HepG2 (cell line): ENCODE measurements at regions not wholly inside any gene's neighbourhood (a gene's known extent, or its start where the extent isn't known, plus 50 kb on each side); places are given as distances from the start of the nearest gene placed in this dataset.

Experiments
- ATAC-seq: fragments of 200-7000 bp; cut with Tn5 transposase; 3 replicates; pipeline ENCODE4 v1.9.1; 2020; ENCODE audit warnings: mild to moderate bottlenecking, moderate library complexity
- BruUV-seq: library from RNA; stranded (reverse); fragments of 400-500 nt; replicated peaks from 2 replicates; lab custom pipeline; 2021; lab: Mats Ljungman, UMichigan
- CTCF ChIA-PET: fragments of 300-600 bp; formaldehyde crosslinking; extraction: SDS; loops from one replicate; lab custom pipeline; 2021; ENCODE audit warnings: low total read pairs, inconsistent platforms, low intra/inter-chr PET ratio; lab: Yijun Ruan, JAX
- POLR2A ChIA-PET: fragments of 350-600 bp; sonication (Branson Sonifier 250); formaldehyde crosslinking; loops from one replicate; lab custom pipeline; 2020; ENCODE audit warnings: antibody characterized with exemption, inconsistent platforms; lab: Yijun Ruan, JAX
- DNase-seq: peaks from one replicate; pipeline ENCODE4 v3.0.0-alpha.2; 2015; ENCODE audit warnings: low spot score
- FAIRE-seq: peaks from 3 replicates; lab custom pipeline; 2011; peaks lifted over from hg19 to GRCh38; lab: Jason Lieb, UNC
- H2AFZ ChIP-seq: one replicate; pipeline ENCODE4 v1.6.1; 2011; ENCODE audit warnings: low read length, inconsistent platforms
- H3K27ac ChIP-seq: fragments of 300-600 bp; 3 replicates; pipeline ENCODE4 v1.8.0; 2011; ENCODE audit warnings: mixed run types, mild to moderate bottlenecking, mixed read lengths, low read length, inconsistent platforms; ENCODE audit not compliant: insufficient read depth; ENCODE audit errors: extremely low read length
- H3K27me3 ChIP-seq, 2 experiments: fragments of 200-600 bp in 1 of 2; 2 replicates in 1 of 2; 3 replicates in 1 of 2; pipeline versions ENCODE4 v1.6.0 to v1.8.0; 2011; ENCODE audit warnings: low read length in 2 of 2, mild to moderate bottlenecking in 2 of 2, moderate library complexity in 2 of 2, inconsistent platforms in 1 of 2; ENCODE audit not compliant: insufficient read depth in 2 of 2, control insufficient read depth in 1 of 2
- H3K36me3 ChIP-seq, 2 experiments: fragments of 200-600 bp in 1 of 2; replicated peaks in 1 of 2; 2 replicates in 1 of 2; 3 replicates in 1 of 2; pipeline versions ENCODE4 v1.5.1 to v1.8.0; 2011; ENCODE audit warnings: low read length in 2 of 2, inconsistent platforms in 1 of 2; ENCODE audit not compliant: insufficient read depth in 2 of 2, control insufficient read depth in 1 of 2
- H3K4me1 ChIP-seq: 2 replicates; pipeline ENCODE4 v1.5.1; 2012; ENCODE audit warnings: low read length, inconsistent platforms; ENCODE audit not compliant: insufficient read depth
- H3K4me2 ChIP-seq: 2 replicates; pipeline ENCODE4 v1.6.0; 2011; ENCODE audit warnings: low read depth, low read length, inconsistent platforms
- H3K4me3 ChIP-seq, 3 experiments: fragments of 200-600 bp in 1 of 3; sonication (generic), shearing (Covaris generic) in 1 of 3; replicated peaks in 1 of 3; 2 replicates each; pipeline ENCODE4 v1.5.1; 2011 to 2016; ENCODE audit warnings: low read length in 3 of 3, inconsistent platforms in 2 of 3, low read depth in 2 of 3, mild to moderate bottlenecking in 2 of 3, control low read depth in 1 of 3, mixed read lengths in 1 of 3; ENCODE audit not compliant: insufficient read depth in 1 of 3
- H3K79me2 ChIP-seq: one replicate; pipeline ENCODE4 v1.6.1; 2011; ENCODE audit warnings: low read length, inconsistent platforms; ENCODE audit not compliant: insufficient read depth
- H3K9ac ChIP-seq: 2 replicates; pipeline ENCODE4 v1.6.0; 2011; ENCODE audit warnings: mild to moderate bottlenecking, low read depth, low read length, inconsistent platforms; ENCODE audit not compliant: insufficient read depth
- H3K9me3 ChIP-seq: 2 replicates; pipeline ENCODE4 v1.5.1; 2012; ENCODE audit warnings: mild to moderate bottlenecking, low read length
- H4K20me1 ChIP-seq: 2 replicates; pipeline ENCODE4 v1.6.0; 2011; ENCODE audit warnings: inconsistent platforms, mild to moderate bottlenecking, low read length, moderate library complexity; ENCODE audit not compliant: insufficient read depth
- FOXO1 ChIP-seq: sonication (generic); formaldehyde crosslinking; IDR thresholded peaks from 2 replicates; pipeline ENCODE4 v1.4.0; 2020; ENCODE audit warnings: missing genetic modification reagents
- FOXP1 ChIP-seq, 2 experiments: fragments of 450-650 bp in 1 of 2; IDR thresholded peaks; 2 replicates each; pipeline ENCODE4 v1.6.1; 2017 to 2018; ENCODE audit warnings: antibody characterized with exemption in 1 of 2
- MEIS1 ChIP-seq: sonication (generic); formaldehyde crosslinking; IDR thresholded peaks from 2 replicates; pipeline ENCODE4 v1.9.0; 2021; ENCODE audit warnings: mild to moderate bottlenecking, missing genetic modification reagents, moderate library complexity, borderline replicate concordance
- MTA1 ChIP-seq: sonication (generic); formaldehyde crosslinking; IDR thresholded peaks from 2 replicates; pipeline ENCODE4 v1.4.0; 2020; ENCODE audit warnings: missing genetic modification reagents, mild to moderate bottlenecking, borderline replicate concordance
- NFE2 ChIP-seq: sonication (generic); formaldehyde crosslinking; IDR thresholded peaks from 2 replicates; pipeline ENCODE4 v1.4.0; 2020; ENCODE audit warnings: missing genetic modification reagents
- RFX5 ChIP-seq: IDR thresholded peaks from 2 replicates; pipeline ENCODE4 v1.6.1; 2011; ENCODE audit warnings: low read depth, low read length, improper control_type of control experiment
- XRCC5 ChIP-seq: fragments of 200-400 bp; formaldehyde crosslinking; optimal IDR thresholded peaks from 2 replicates; pipeline ENCODE3; 2017; ENCODE audit warnings: mild to moderate bottlenecking, low read length
- ZBTB7A ChIP-seq: sonication (generic); formaldehyde crosslinking; IDR thresholded peaks from 2 replicates; pipeline ENCODE4 v1.8.0; 2022; ENCODE audit warnings: mild to moderate bottlenecking, missing genetic modification reagents
- ZNF124 ChIP-seq: sonication (generic); formaldehyde crosslinking; IDR thresholded peaks from 2 replicates; pipeline ENCODE4 v1.4.0; 2020; ENCODE audit warnings: missing genetic modification reagents
- ZNF460 ChIP-seq: sonication (generic); formaldehyde crosslinking; IDR thresholded peaks from 2 replicates; pipeline ENCODE4 v1.5.1; 2020; ENCODE audit warnings: missing genetic modification reagents, mild to moderate bottlenecking, borderline replicate concordance
- ZNF547 ChIP-seq: sonication (generic); formaldehyde crosslinking; IDR thresholded peaks from 2 replicates; pipeline ENCODE4 v1.5.1; 2020; ENCODE audit warnings: mild to moderate bottlenecking, missing genetic modification reagents
- ZSCAN20 ChIP-seq: sonication (generic); formaldehyde crosslinking; IDR thresholded peaks from 2 replicates; pipeline ENCODE4 v1.4.0; 2020; ENCODE audit warnings: missing genetic modification reagents, mild to moderate bottlenecking, borderline replicate concordance
- WGBS: methylation state at CpG from one replicate; pipeline ENCODE4 v1.1.6; 2017; ENCODE audit warnings: low lambda C conversion rate; 5-methylcytosine and 5-hydroxymethylcytosine counted together
- in situ Hi-C: cut with HindIII; loops from 2 replicates; pipeline ENCODE4 v1.10.0; 2017; ENCODE audit warnings: low pct_unique_long_range_greater_than_20kb; ENCODE audit not compliant: extremely low pct_ligation_motif_present
- intact Hi-C: fragments of 100-400 bp; cut with micrococcal nuclease; formaldehyde crosslinking; loops from one replicate; pipeline ENCODE4 v1.10.0; 2022; ENCODE audit not compliant: unreplicated experiment
- TF ChIP-seq, protein P1 (sequence below): sonication (generic); formaldehyde crosslinking; IDR thresholded peaks from 2 replicates; pipeline ENCODE4 v1.4.0; 2020; ENCODE audit warnings: mild to moderate bottlenecking, missing genetic modification reagents

GRCh38 chr10:109250152-109250551 is 673.2 kb downstream of the XPNPEP1 start (continued):
- TF ChIP-seq MEIS1: no peak
- no peak for TF ChIP-seq ZNF547 (CRISPR knock-in tag)
- no peak for TF ChIP-seq ZSCAN20 (CRISPR knock-in tag)
- TF ChIP-seq, all 625 proteins: peak for 0

DNA sequence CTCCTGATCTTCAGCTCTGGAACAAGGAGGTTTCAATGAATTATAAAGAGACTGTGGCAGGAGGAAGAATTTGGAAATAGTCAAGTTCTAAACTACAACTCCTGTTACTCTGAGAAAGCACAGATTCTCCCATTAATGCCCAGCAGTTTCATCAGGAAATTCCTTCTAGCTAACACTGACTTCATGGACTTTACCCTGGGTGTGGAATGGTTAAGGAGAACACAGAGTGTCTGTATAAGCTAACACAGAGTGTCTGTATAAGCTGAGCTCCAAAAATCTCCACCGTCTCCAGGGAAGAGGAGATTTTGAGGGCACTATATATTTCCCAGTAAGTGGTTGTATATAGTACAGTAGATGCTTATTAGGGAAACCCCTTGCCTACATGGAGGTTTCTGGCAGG is 675.5 kb downstream of the XPNPEP1 start:
- CTCF ChIA-PET: no interaction called here
- no peak overlapping the region for H3K4me3 ChIP-seq
- in situ Hi-C loops (no loop called here), intact Hi-C loops (no loop called here)
- H4K20me1 ChIP-seq: no peaks in the 10 kb centered on the region
- no peaks in the 10 kb centered on the region for H3K27me3 ChIP-seq
- H3K36me3 ChIP-seq: no peaks in the 10 kb centered on the region
- DNase-seq: no peak
- WGBS: 0% methylated on average over 1 of the region's 1 CpG
- H3K9ac ChIP-seq: no peak overlapping the region
- H3K79me2 ChIP-seq: no peaks in the 10 kb centered on the region
- H3K4me1 ChIP-seq: no peaks in the 10 kb centered on the region
- no peak for ATAC-seq
- no peak for FAIRE-seq
- no peak overlapping the region for H3K4me2 ChIP-seq
- POLR2A ChIA-PET: no interaction called here
- H3K9me3 ChIP-seq: peaks cover 25% of the 10 kb centered on the region
- H2AFZ ChIP-seq: no peak overlapping the region
- no peak overlapping the region for H3K27ac ChIP-seq
- no peak for TF ChIP-seq XRCC5
- no peak for TF ChIP-seq ZNF460 (CRISPR knock-in tag)
- TF ChIP-seq, protein P1, sequence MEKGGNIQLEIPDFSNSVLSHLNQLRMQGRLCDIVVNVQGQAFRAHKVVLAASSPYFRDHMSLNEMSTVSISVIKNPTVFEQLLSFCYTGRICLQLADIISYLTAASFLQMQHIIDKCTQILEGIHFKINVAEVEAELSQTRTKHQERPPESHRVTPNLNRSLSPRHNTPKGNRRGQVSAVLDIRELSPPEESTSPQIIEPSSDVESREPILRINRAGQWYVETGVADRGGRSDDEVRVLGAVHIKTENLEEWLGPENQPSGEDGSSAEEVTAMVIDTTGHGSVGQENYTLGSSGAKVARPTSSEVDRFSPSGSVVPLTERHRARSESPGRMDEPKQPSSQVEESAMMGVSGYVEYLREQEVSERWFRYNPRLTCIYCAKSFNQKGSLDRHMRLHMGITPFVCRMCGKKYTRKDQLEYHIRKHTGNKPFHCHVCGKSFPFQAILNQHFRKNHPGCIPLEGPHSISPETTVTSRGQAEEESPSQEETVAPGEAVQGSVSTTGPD: no peak
- no peak for TF ChIP-seq RFX5
- no peak for TF ChIP-seq ZNF124
- TF ChIP-seq MTA1 (CRISPR knock-in tag): no peak
- TF ChIP-seq ZBTB7A (CRISPR knock-in tag): no peak
- no peak for TF ChIP-seq NFE2
- no peak for TF ChIP-seq FOXO1 (CRISPR knock-in tag)
- no peak for TF ChIP-seq FOXP1 (IDR thresholded peaks at IDR 0.05)
- TF ChIP-seq FOXP1 (CRISPR knock-in tag; IDR thresholded peaks at IDR 0.05): no peak
- TF ChIP-seq, all 625 proteins: peak for 0
- BruUV-seq: no TSS peak
